Activated CD4-positive, alpha-beta T cell treated with anti-CD3 and anti-CD28 coated beads, Interleukin-2, amount 50 U/mL, for 4 hours (primary cell): ENCODE measurements at regions not wholly inside any gene's neighbourhood (a gene's known extent, or its start where the extent isn't known, plus 50 kb on each side); places are given as distances from the start of the nearest gene placed in this dataset.

Source experiments
- DNase-seq, 2 experiments: peaks; one replicate each; pipeline ENCODE4 v3.0.0-alpha.2; 2020

GRCh38 chr15:47355759-47356158 is 361.5 kb upstream of the SEMA6D start:
- DNase-seq, result no peak

- DNase-seq, result no peak
Observed at GRCh38 chr15:47356297-47356696, 361.0 kb upstream of the SEMA6D start.

- no peak for DNase-seq
Observed at GRCh38 chr15:47358876-47359275, 358.4 kb upstream of the SEMA6D start.

GRCh38 chr15:47360305-47360704 is 357.0 kb upstream of the SEMA6D start:
- DNase-seq, result no peak

GRCh38 chr15:47362118-47362905 is 355.0 kb upstream of the SEMA6D start:
- no peak for DNase-seq

GRCh38 chr15:47363653-47364052 is 353.7 kb upstream of the SEMA6D start:
- no peak for DNase-seq

- DNase-seq, result no peak
Observed at GRCh38 chr15:47364230-47365141, 352.8 kb upstream of the SEMA6D start.

- no peak for DNase-seq
Observed at GRCh38 chr15:47366884-47367283, 350.4 kb upstream of the SEMA6D start.

GRCh38 chr15:47367726-47368390 is 349.4 kb upstream of the SEMA6D start:
- DNase-seq, result no peak

- no peak for DNase-seq
Observed at GRCh38 chr15:47371939-47372338, 345.4 kb upstream of the SEMA6D start.

- DNase-seq, result no peak
Observed at GRCh38 chr15:47374222-47374621, 343.1 kb upstream of the SEMA6D start.

- no peak for DNase-seq
Observed at GRCh38 chr15:47376190-47376589, 341.1 kb upstream of the SEMA6D start.

GRCh38 chr15:47377465-47377864 is 339.8 kb upstream of the SEMA6D start:
- no peak for DNase-seq

GRCh38 chr15:47378527-47378926 is 338.8 kb upstream of the SEMA6D start:
- no peak for DNase-seq

- no peak for DNase-seq
Observed at GRCh38 chr15:47383102-47383501, 334.2 kb upstream of the SEMA6D start.

GRCh38 chr15:47383801-47384200 is 333.5 kb upstream of the SEMA6D start:
- DNase-seq, result no peak

GRCh38 chr15:47384341-47384740 is 333.0 kb upstream of the SEMA6D start:
- no peak for DNase-seq

- DNase-seq, result no peak
Observed at GRCh38 chr15:47384776-47385175, 332.5 kb upstream of the SEMA6D start.

GRCh38 chr15:47386459-47386858 is 330.8 kb upstream of the SEMA6D start:
- DNase-seq, result no peak

- no peak for DNase-seq
Observed at GRCh38 chr15:47388299-47388698, 329.0 kb upstream of the SEMA6D start.

GRCh38 chr15:47390208-47390765 is 327.0 kb upstream of the SEMA6D start:
- DNase-seq, result no peak

GRCh38 chr15:47394286-47394809 is 323.0 kb upstream of the SEMA6D start:
- DNase-seq, result no peak

- no peak for DNase-seq
Observed at GRCh38 chr15:47395076-47395475, 322.2 kb upstream of the SEMA6D start.
